Adrenal gland (tissue), 9 donors: ENCODE measurements at regions not wholly inside any gene's neighbourhood (a gene's known extent, or its start where the extent isn't known, plus 50 kb on each side); places are given as distances from the start of the nearest gene placed in this dataset.

Experiments used
- DNase-seq, 7 donors: peaks; one replicate each; pipeline ENCODE4 v3.0.0-alpha.2; 2019 to 2020
- H3K27ac ChIP-seq, 5 donors: fragments of 200-600 bp; sonication (generic) in 4 of 5; 1 replicate in 3 of 5; 2 replicates in 2 of 5; pipeline versions ENCODE4 v1.5.1 to v1.8.0; 2016 to 2020; ENCODE audit warnings: mild to moderate bottlenecking in 1 of 5
- H3K27me3 ChIP-seq: fragments of 200-600 bp; 2 replicates; pipeline ENCODE4 v1.8.0; 2021
- H3K36me3 ChIP-seq, 2 donors: fragments of 200-600 bp; replicated peaks in 1 of 2; 1 replicate in 1 of 2; 2 replicates in 1 of 2; pipeline versions ENCODE4 v1.5.1 to v1.8.0; 2018 to 2022
- H3K4me1 ChIP-seq, 2 donors: fragments of 200-600 bp; replicated peaks in 1 of 2; 1 replicate in 1 of 2; 2 replicates in 1 of 2; pipeline versions ENCODE4 v1.5.1 to v1.8.0; 2018 to 2021
- H3K4me3 ChIP-seq, 4 donors: fragments of 200-600 bp; sonication (generic) in 3 of 4; one replicate each; pipeline ENCODE4 v1.5.1; 2016 to 2018
- H3K9me3 ChIP-seq, 3 donors: fragments of 200-600 bp; sonication (generic) in 1 of 3; replicated peaks in 1 of 3; 1 replicate in 2 of 3; 2 replicates in 1 of 3; pipeline versions ENCODE4 v1.5.1 to v1.8.0; 2016 to 2021
- CTCF ChIP-seq, 6 experiments: fragments of 450-650 bp in 4 of 6; fragments of 200-600 bp in 2 of 6; sonication (generic) in 1 of 6; IDR thresholded peaks; 1 replicate in 5 of 6; 2 replicates in 1 of 6; pipeline versions ENCODE4 v1.5.1 to v1.8.0; 2016 to 2021; ENCODE audit warnings: antibody characterized with exemption in 6 of 6, mild to moderate bottlenecking in 2 of 6, moderate library complexity in 1 of 6
- POLR2A ChIP-seq, 2 donors: fragments of 450-650 bp; IDR thresholded peaks; one replicate each; pipeline ENCODE4 v1.6.1; 2017; ENCODE audit warnings: antibody characterized with exemption in 2 of 2, mild to moderate bottlenecking in 2 of 2, moderate library complexity in 1 of 2
- WGBS, 4 donors: extraction: QIAGEN DNeasy Blood & Tissue Kit in 2 of 4; methylation state at CpG; one replicate each; pipeline versions ENCODE4 v1.1.5 to v1.1.7; 2013 to 2017; 5-methylcytosine and 5-hydroxymethylcytosine counted together
- intact Hi-C, 2 donors: fragments of 100-400 bp; cut with DNase I; formaldehyde crosslinking; loops; one replicate each; pipeline versions ENCODE4 v1.14.1 to v1.15.0; 2022 to 2023
- donor health status: healthy with polysubstance abuse.
- donor health status: Bipolar disorder and iron deficiency.
- donor health status: DM: yes; HTN: yes; CAD: no.
- donor health status: DM: no; HTN: no; CAD: no.
- donor health status: DM: no; HTN: no; CAD: no.

DNA sequence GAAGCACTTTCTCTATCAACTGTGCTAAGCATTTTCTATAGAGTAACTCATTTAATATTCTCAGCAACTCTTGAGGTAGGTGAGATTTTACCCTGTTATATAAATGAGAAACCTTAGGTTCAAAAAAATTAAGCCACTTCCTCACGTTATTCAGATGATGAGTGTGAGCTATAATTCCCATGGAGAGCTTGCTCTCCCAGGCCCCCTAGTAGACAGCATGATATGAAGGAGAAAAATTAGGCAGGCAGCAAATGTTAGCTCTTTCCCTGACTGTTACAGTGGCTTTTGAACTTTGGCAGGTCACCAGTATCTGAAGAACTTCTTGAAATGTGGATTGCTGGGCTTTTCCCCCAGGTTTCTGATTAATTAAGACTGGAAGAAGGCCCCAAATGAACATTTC is 753.1 kb downstream of the NCAM2 start:
- intact Hi-C loops, result no loop called here
- DNase-seq, result peak in 3 of 7 donors; percentile 26 to 53 (median 39)
- TF ChIP-seq CTCF (IDR thresholded peaks at IDR 0.05) (peak in 3 of 6 experiments; percentile 37 to 48 (median 46)), POLR2A (IDR thresholded peaks at IDR 0.05) (no peak)
- H3K36me3 ChIP-seq, result no peaks in the 10 kb centered on the region
- H3K27ac ChIP-seq, result no peak overlapping the region
- H3K4me1 ChIP-seq, result no peaks in the 10 kb centered on the region
- no peak overlapping the region for H3K4me3 ChIP-seq
- no peaks in the 10 kb centered on the region for H3K9me3 ChIP-seq
- H3K27me3 ChIP-seq, result no peaks in the 10 kb centered on the region
- 33 to 74% (median 62%) methylated on average over 1 of the region's 1 CpG for WGBS, 4 donors

GRCh38 chr21:21762855-21763254 is 764.6 kb downstream of the NCAM2 start:
- H3K4me3 ChIP-seq, result no peak overlapping the region
- intact Hi-C loops, result no loop called here
- H3K27me3 ChIP-seq, result no peaks in the 10 kb centered on the region
- 35 to 94% (median 59%) methylated on average over 1 of the region's 1 CpG for WGBS, 4 donors
- DNase-seq, result no peak
- H3K36me3 ChIP-seq, result no peaks in the 10 kb centered on the region
- no peaks in the 10 kb centered on the region for H3K4me1 ChIP-seq
- H3K27ac ChIP-seq, result no peak overlapping the region
- no peaks in the 10 kb centered on the region for H3K9me3 ChIP-seq
- TF ChIP-seq CTCF (IDR thresholded peaks at IDR 0.05), result no peak
- TF ChIP-seq POLR2A (IDR thresholded peaks at IDR 0.05), result no peak

GRCh38 chr21:21764281-21764680 is 766.1 kb downstream of the NCAM2 start:
- Histone ChIP-seq H3K36me3 (no peaks in the 10 kb centered on the region), H3K4me1 (no peaks in the 10 kb centered on the region), H3K27ac (no peak overlapping the region), H3K27me3 (no peaks in the 10 kb centered on the region), H3K9me3 (no peaks in the 10 kb centered on the region), H3K4me3 (no peak overlapping the region)
- intact Hi-C loops, result no loop called here
- no peak for DNase-seq
- TF ChIP-seq POLR2A (IDR thresholded peaks at IDR 0.05), result no peak
- no peak for TF ChIP-seq CTCF (IDR thresholded peaks at IDR 0.05)
- 72 to 86% (median 75%) methylated on average over 2 of the region's 2 CpGs for WGBS, 4 donors

DNA sequence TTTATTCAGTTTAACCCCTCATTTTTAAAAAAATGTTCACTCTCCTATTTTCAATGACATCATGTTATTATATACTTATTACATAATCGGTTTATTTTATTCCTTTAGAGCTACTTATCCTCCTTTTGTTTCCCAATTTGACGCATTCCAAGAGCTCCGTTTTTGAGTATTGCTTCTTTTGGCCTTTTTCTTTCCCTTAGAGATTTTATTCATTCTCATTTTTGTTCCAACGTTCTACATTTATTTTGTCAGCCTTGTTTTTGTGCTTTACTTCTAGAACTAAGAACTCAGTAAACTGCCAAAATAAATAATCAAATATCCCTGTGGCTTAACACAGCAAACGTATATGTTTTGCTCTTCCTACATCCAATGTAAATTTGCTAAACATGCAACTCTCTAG is 769.1 kb downstream of the NCAM2 start:
- Histone ChIP-seq H3K27me3 (no peaks in the 10 kb centered on the region), H3K27ac (no peak overlapping the region), H3K9me3 (no peaks in the 10 kb centered on the region), H3K4me1 (no peaks in the 10 kb centered on the region), H3K36me3 (no peaks in the 10 kb centered on the region), H3K4me3 (no peak overlapping the region)
- TF ChIP-seq CTCF (IDR thresholded peaks at IDR 0.05) (no peak), POLR2A (IDR thresholded peaks at IDR 0.05) (no peak)
- intact Hi-C loops, result no loop called here
- WGBS, 4 donors, result 66 to 74% (median 68%) methylated on average over 5 of the region's 5 CpGs
- no peak for DNase-seq
